ENCODE measurements at regions not wholly inside any gene's neighbourhood (a gene's known extent, or its start where the extent isn't known, plus 50 kb on each side); places are given as distances from the start of the nearest gene placed in this dataset.

GRCh38 chr15:36067483-36068274, 511.7 kb upstream of the CDIN1 start:
- Histone ChIP-seq H3K4me1 (peaks cover 0 to 6% (median 0%) of the 10 kb centered on the region in 3 donors), H3K9me3 (no peaks in the 10 kb centered on the region), H3K27me3 (no peaks in the 10 kb centered on the region), H3K36me3 (no peaks in the 10 kb centered on the region), H3K27ac (no peak overlapping the region), H3K4me3 (no peak overlapping the region)
- TF ChIP-seq POLR2A (IDR thresholded peaks at IDR 0.05) = no peak
- no peak for TF ChIP-seq CTCF (IDR thresholded peaks at IDR 0.05)
- no peak for DNase-seq
- intact Hi-C loops (cut with DNase I) = no loop called here
- WGBS, 2 donors = 81 to 92% methylated on average over 8 to 10 of the region's 21 CpGs

- no peak overlapping the region for H3K27ac ChIP-seq
- H3K4me3 ChIP-seq = no peak overlapping the region
Measured at GRCh38 chr15:36075333-36075732, 504.1 kb upstream of the CDIN1 start.

GRCh38 chr15:36079021-36079420, 500.4 kb upstream of the CDIN1 start:
- WGBS, 2 donors = 52 to 57% methylated on average over 3 of the region's 3 CpGs

More at GRCh38 chr15:36075333-36075732, 504.1 kb upstream of the CDIN1 start:
- Histone ChIP-seq H3K9me3 (no peaks in the 10 kb centered on the region), H3K36me3 (no peaks in the 10 kb centered on the region), H3K27me3 (no peaks in the 10 kb centered on the region), H3K4me1 (no peaks in the 10 kb centered on the region)
- TF ChIP-seq POLR2A (IDR thresholded peaks at IDR 0.05) = no peak
- no peak for TF ChIP-seq CTCF (IDR thresholded peaks at IDR 0.05)
- DNase-seq = no peak
- intact Hi-C loops (cut with DNase I) = no loop called here

GRCh38 chr15:36080759-36081158, 498.7 kb upstream of the CDIN1 start:
- Histone ChIP-seq H3K27ac (no peak overlapping the region), H3K27me3 (no peaks in the 10 kb centered on the region), H3K4me3 (no peak overlapping the region), H3K36me3 (no peaks in the 10 kb centered on the region), H3K9me3 (peaks cover 0 to 13% (median 0%) of the 10 kb centered on the region in 3 donors), H3K4me1 (no peaks in the 10 kb centered on the region)
- DNase-seq = no peak
- no peak for TF ChIP-seq POLR2A (IDR thresholded peaks at IDR 0.05)
- TF ChIP-seq CTCF (IDR thresholded peaks at IDR 0.05) = no peak
- 53 to 84% methylated on average over 3 of the region's 4 CpGs for WGBS, 2 donors
- intact Hi-C loops (cut with DNase I) = no loop called here

More at GRCh38 chr15:36079021-36079420, 500.4 kb upstream of the CDIN1 start:
- no peak overlapping the region for H3K4me3 ChIP-seq
- no peak overlapping the region for H3K27ac ChIP-seq
- no peak for DNase-seq
- H3K36me3 ChIP-seq = no peaks in the 10 kb centered on the region
- no peak for TF ChIP-seq CTCF (IDR thresholded peaks at IDR 0.05)
- TF ChIP-seq POLR2A (IDR thresholded peaks at IDR 0.05) = no peak
- peaks cover 0 to 13% (median 0%) of the 10 kb centered on the region in 3 donors for H3K9me3 ChIP-seq
- no peaks in the 10 kb centered on the region for H3K27me3 ChIP-seq
- no peaks in the 10 kb centered on the region for H3K4me1 ChIP-seq
- intact Hi-C loops (cut with DNase I) = no loop called here

GRCh38 chr15:36090286-36090946, 489.0 kb upstream of the CDIN1 start:
- H3K9me3 ChIP-seq = no peaks in the 10 kb centered on the region
- WGBS, 2 donors = 76 to 86% methylated on average over 1 of the region's 1 CpG
- TF ChIP-seq CTCF (IDR thresholded peaks at IDR 0.05) = no peak
- TF ChIP-seq POLR2A (IDR thresholded peaks at IDR 0.05) = no peak
- H3K4me1 ChIP-seq = no peaks in the 10 kb centered on the region
- no peak overlapping the region for H3K4me3 ChIP-seq
- intact Hi-C loops (cut with DNase I) = no loop called here
- H3K27me3 ChIP-seq = no peaks in the 10 kb centered on the region
- H3K27ac ChIP-seq = no peak overlapping the region
- no peak for DNase-seq
- H3K36me3 ChIP-seq = no peaks in the 10 kb centered on the region

Measured in esophagus squamous epithelium (tissue), 5 donors.